Fibroblast of villous mesenchyme (primary cell): ENCODE measurements at regions not wholly inside any gene's neighbourhood (a gene's known extent, or its start where the extent isn't known, plus 50 kb on each side); places are given as distances from the start of the nearest gene placed in this dataset.

ENCODE experiments used
- DNase-seq: peaks from one replicate; pipeline ENCODE4 v3.0.0-alpha.2; 2010; ENCODE audit warnings: low read depth
- H3K4me3 ChIP-seq: 2 replicates; pipeline ENCODE4 v1.5.1; 2011; ENCODE audit warnings: low read depth, mild to moderate bottlenecking, low read length
- TF ChIP-seq, protein P1 (sequence below): IDR thresholded peaks from 2 replicates; pipeline ENCODE4 v1.5.1; 2012; ENCODE audit warnings: low read depth, mild to moderate bottlenecking, low read length; ENCODE audit not compliant: insufficient read depth

DNA sequence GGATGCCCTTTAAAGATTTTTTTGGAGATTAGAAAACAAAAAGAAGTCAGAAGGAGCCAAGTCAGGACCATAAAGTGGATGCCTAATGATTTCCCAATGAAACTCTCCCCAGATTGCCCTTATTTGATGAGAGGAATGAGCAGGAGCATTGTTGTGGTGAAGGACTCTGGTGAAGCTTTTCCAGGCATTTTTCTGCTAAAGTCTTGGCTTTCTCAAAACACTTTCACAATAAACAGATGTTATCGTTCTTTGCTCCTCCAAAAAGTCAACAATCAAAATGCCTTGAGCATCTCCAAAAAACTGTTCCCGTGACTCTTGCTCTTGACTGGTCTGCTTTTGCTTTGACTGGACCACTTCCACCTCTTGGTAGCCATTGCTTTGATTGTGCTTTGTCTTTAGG, 121.8 kb downstream of the CAAP1 start:
- H3K4me3 ChIP-seq, result no peak overlapping the region
- peak; percentile 22 for DNase-seq
- TF ChIP-seq, protein P1, sequence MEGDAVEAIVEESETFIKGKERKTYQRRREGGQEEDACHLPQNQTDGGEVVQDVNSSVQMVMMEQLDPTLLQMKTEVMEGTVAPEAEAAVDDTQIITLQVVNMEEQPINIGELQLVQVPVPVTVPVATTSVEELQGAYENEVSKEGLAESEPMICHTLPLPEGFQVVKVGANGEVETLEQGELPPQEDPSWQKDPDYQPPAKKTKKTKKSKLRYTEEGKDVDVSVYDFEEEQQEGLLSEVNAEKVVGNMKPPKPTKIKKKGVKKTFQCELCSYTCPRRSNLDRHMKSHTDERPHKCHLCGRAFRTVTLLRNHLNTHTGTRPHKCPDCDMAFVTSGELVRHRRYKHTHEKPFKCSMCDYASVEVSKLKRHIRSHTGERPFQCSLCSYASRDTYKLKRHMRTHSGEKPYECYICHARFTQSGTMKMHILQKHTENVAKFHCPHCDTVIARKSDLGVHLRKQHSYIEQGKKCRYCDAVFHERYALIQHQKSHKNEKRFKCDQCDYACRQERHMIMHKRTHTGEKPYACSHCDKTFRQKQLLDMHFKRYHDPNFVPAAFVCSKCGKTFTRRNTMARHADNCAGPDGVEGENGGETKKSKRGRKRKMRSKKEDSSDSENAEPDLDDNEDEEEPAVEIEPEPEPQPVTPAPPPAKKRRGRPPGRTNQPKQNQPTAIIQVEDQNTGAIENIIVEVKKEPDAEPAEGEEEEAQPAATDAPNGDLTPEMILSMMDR, result no peak

GRCh38 chr9:26768145-26768544, 124.5 kb downstream of the CAAP1 start:
- TF ChIP-seq, protein P1, result no peak
- no peak for DNase-seq

GRCh38 chr9:26760675-26761074, 131.9 kb downstream of the CAAP1 start:
- TF ChIP-seq, protein P1, result no peak
- H3K4me3 ChIP-seq, result no peak overlapping the region
- DNase-seq, result no peak

More at GRCh38 chr9:26768145-26768544, 124.5 kb downstream of the CAAP1 start:
- no peak overlapping the region for H3K4me3 ChIP-seq

- H3K4me3 ChIP-seq, result no peak overlapping the region
- TF ChIP-seq, protein P1, result no peak
- no peak for DNase-seq
Measured at GRCh38 chr9:26758655-26759054, 133.9 kb downstream of the CAAP1 start.

- TF ChIP-seq, protein P1, result no peak
- H3K4me3 ChIP-seq, result no peak overlapping the region
- no peak for DNase-seq
Measured at GRCh38 chr9:26756881-26757280, 135.7 kb downstream of the CAAP1 start.

- no peak for DNase-seq
- no peak overlapping the region for H3K4me3 ChIP-seq
- TF ChIP-seq, protein P1, result no peak
Measured at GRCh38 chr9:26755476-26755875, 137.1 kb downstream of the CAAP1 start.

- DNase-seq, result no peak
- TF ChIP-seq, protein P1, result no peak
- H3K4me3 ChIP-seq, result no peak overlapping the region
Measured at GRCh38 chr9:26754509-26755164, 138.0 kb downstream of the CAAP1 start.
